ENCODE measurements at regions not wholly inside any gene's neighbourhood (a gene's known extent, or its start where the extent isn't known, plus 50 kb on each side); places are given as distances from the start of the nearest gene placed in this dataset.

DNA sequence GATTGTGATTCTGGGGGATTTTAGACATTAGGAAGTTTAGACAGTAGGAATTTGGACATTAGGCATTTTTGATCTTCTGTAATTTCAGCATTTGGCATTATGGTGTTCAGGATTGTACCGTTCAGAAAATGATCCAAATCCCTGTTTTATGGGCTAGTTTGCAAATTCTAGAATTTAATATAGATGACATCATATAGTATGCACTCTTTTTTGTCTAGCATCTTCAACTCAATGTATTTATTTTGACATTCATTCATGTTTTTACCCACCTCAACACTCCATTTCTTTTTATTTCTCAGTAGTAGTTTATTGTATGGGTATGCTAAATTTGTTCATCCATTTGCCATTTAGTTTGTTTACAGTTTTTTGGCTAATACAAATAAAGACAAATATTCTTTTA is 105.3 kb upstream of the ZPLD1 start:
- H3K36me3 ChIP-seq (ENCODE audit: control insufficient read depth, insufficient read depth, low read length) = no peaks in the 10 kb centered on the region
- H3K27me3 Mint-ChIP-seq (ENCODE audit: insufficient read depth, unreplicated experiment) = no peaks in the 10 kb centered on the region
- DNase-seq = no peak
- intact Hi-C loops (cut with micrococcal nuclease; ENCODE audit: unreplicated experiment) = no loop called here
- no peaks in the 10 kb centered on the region for H3K9me3 Mint-ChIP-seq (ENCODE audit: unreplicated experiment)
- no peaks in the 10 kb centered on the region for H3K4me1 ChIP-seq
- no peaks in the 10 kb centered on the region for H3K4me1 Mint-ChIP-seq (ENCODE audit: low read depth, unreplicated experiment)
- BruUV-seq (replicated peaks) = no TSS peak
- H3K27me3 ChIP-seq (replicated peaks; ENCODE audit: control insufficient read depth, insufficient read depth, low read length) = no peaks in the 10 kb centered on the region
- CTCF ChIA-PET = no interaction called here
- H3K36me3 Mint-ChIP-seq (ENCODE audit: insufficient read depth, unreplicated experiment) = no peaks in the 10 kb centered on the region
- POLR2A ChIA-PET = no interaction called here
- TF ChIP-seq, protein P1, sequence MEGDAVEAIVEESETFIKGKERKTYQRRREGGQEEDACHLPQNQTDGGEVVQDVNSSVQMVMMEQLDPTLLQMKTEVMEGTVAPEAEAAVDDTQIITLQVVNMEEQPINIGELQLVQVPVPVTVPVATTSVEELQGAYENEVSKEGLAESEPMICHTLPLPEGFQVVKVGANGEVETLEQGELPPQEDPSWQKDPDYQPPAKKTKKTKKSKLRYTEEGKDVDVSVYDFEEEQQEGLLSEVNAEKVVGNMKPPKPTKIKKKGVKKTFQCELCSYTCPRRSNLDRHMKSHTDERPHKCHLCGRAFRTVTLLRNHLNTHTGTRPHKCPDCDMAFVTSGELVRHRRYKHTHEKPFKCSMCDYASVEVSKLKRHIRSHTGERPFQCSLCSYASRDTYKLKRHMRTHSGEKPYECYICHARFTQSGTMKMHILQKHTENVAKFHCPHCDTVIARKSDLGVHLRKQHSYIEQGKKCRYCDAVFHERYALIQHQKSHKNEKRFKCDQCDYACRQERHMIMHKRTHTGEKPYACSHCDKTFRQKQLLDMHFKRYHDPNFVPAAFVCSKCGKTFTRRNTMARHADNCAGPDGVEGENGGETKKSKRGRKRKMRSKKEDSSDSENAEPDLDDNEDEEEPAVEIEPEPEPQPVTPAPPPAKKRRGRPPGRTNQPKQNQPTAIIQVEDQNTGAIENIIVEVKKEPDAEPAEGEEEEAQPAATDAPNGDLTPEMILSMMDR (IDR thresholded peaks at IDR 0.05; ENCODE audit: insufficient read depth in 1 of 2, low read depth in 1 of 2, low read length in 1 of 2, severe bottlenecking in 1 of 2, unreplicated experiment in 1 of 2) = no peak
- no peak overlapping the region for H3K4me3 ChIP-seq (ENCODE audit: low read depth, low read length)
- H3K4me3 Mint-ChIP-seq (ENCODE audit: unreplicated experiment) = no peak overlapping the region
- H3K27ac Mint-ChIP-seq (ENCODE audit: unreplicated experiment) = no peak overlapping the region
- H3K9me3 ChIP-seq = no peaks in the 10 kb centered on the region

DNA sequence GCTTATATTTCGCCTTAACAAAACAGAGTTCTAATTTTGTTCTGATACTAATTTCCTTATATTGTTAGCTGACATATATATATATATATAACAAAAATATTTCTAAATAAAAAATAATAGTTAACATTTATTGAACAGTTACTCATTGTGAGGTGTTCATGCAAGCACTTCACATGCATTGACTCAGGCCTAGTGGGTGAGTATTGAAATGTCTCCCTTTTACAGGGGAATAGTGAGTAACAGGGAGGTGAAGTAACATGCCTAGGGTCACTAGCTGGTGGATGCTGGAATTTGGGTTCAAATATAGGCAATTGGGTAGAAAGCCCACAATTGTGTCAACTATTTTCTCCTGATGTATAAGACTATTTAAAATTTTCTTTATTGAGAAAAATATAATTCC is 102.6 kb upstream of the ZPLD1 start:
- intact Hi-C loops (cut with micrococcal nuclease; ENCODE audit: unreplicated experiment) = no loop called here
- POLR2A ChIA-PET = no interaction called here
- BruUV-seq (replicated peaks) = no TSS peak

DNA sequence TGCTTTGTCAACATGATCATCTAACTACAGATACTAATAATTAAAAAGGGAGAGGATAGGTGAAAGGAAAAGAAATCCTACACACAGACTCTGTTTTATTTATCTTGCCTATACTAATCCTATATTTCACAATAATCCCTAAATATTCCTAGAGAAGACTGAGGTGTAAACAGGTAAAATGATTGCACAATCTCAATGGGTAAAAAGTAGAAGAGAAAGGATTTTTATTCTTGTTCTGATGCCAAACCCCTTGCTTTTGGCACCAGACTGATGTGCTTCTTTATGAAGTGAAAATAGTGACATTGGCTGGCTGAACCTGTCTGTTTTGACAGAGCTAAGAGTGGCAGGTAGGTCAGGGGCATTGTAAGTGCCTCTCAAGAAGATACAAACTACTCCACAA is 101.9 kb upstream of the ZPLD1 start:
- DNase-seq = no peak
- Histone ChIP-seq H3K36me3 (ENCODE audit: control insufficient read depth, insufficient read depth, low read length) (no peaks in the 10 kb centered on the region), H3K4me3 (ENCODE audit: low read depth, low read length) (no peak overlapping the region), H3K27me3 (replicated peaks; ENCODE audit: control insufficient read depth, insufficient read depth, low read length) (no peaks in the 10 kb centered on the region), H3K4me1 (no peaks in the 10 kb centered on the region), H3K9me3 (no peaks in the 10 kb centered on the region)
- no peaks in the 10 kb centered on the region for H3K36me3 Mint-ChIP-seq (ENCODE audit: insufficient read depth, unreplicated experiment)
- no peaks in the 10 kb centered on the region for H3K4me1 Mint-ChIP-seq (ENCODE audit: low read depth, unreplicated experiment)
- TF ChIP-seq, protein P1 (IDR thresholded peaks at IDR 0.05; ENCODE audit: insufficient read depth in 1 of 2, low read depth in 1 of 2, low read length in 1 of 2, severe bottlenecking in 1 of 2, unreplicated experiment in 1 of 2) = no peak
- intact Hi-C loops (cut with micrococcal nuclease; ENCODE audit: unreplicated experiment) = no loop called here
- no peak overlapping the region for H3K27ac Mint-ChIP-seq (ENCODE audit: unreplicated experiment)
- no TSS peak for BruUV-seq (replicated peaks)
- no peaks in the 10 kb centered on the region for H3K9me3 Mint-ChIP-seq (ENCODE audit: unreplicated experiment)
- no peaks in the 10 kb centered on the region for H3K27me3 Mint-ChIP-seq (ENCODE audit: insufficient read depth, unreplicated experiment)
- H3K4me3 Mint-ChIP-seq (ENCODE audit: unreplicated experiment) = no peak overlapping the region
- CTCF ChIA-PET = no interaction called here
- POLR2A ChIA-PET = no interaction called here

More for the DNA sequence above, 102.6 kb upstream of the ZPLD1 start:
- CTCF ChIA-PET = no interaction called here
- Histone ChIP-seq H3K27me3 (replicated peaks; ENCODE audit: control insufficient read depth, insufficient read depth, low read length) (no peaks in the 10 kb centered on the region), H3K4me1 (no peaks in the 10 kb centered on the region), H3K36me3 (ENCODE audit: control insufficient read depth, insufficient read depth, low read length) (no peaks in the 10 kb centered on the region), H3K9me3 (no peaks in the 10 kb centered on the region), H3K4me3 (ENCODE audit: low read depth, low read length) (no peak overlapping the region)
- Mint-ChIP-seq H3K27ac (ENCODE audit: unreplicated experiment) (no peak overlapping the region), H3K4me1 (ENCODE audit: low read depth, unreplicated experiment) (no peaks in the 10 kb centered on the region), H3K9me3 (ENCODE audit: unreplicated experiment) (no peaks in the 10 kb centered on the region), H3K4me3 (ENCODE audit: unreplicated experiment) (no peak overlapping the region), H3K27me3 (ENCODE audit: insufficient read depth, unreplicated experiment) (no peaks in the 10 kb centered on the region), H3K36me3 (ENCODE audit: insufficient read depth, unreplicated experiment) (no peaks in the 10 kb centered on the region)
- TF ChIP-seq, protein P1 (IDR thresholded peaks at IDR 0.05; ENCODE audit: insufficient read depth in 1 of 2, low read depth in 1 of 2, low read length in 1 of 2, severe bottlenecking in 1 of 2, unreplicated experiment in 1 of 2) = no peak
- DNase-seq = no peak

Data from Caco-2 (cell line).